Stomach (tissue), 8 donors: ENCODE measurements at regions not wholly inside any gene's neighbourhood (a gene's known extent, or its start where the extent isn't known, plus 50 kb on each side); places are given as distances from the start of the nearest gene placed in this dataset.

ENCODE experiments used
- DNase-seq, 2 donors: peaks; one replicate each; pipeline versions ENCODE4 v3.0.0 to v3.0.0-alpha.2; 2013 to 2019
- H3K27ac ChIP-seq, 5 donors: fragments of 200-600 bp in 4 of 5; sonication (generic) in 4 of 5; one replicate each; pipeline ENCODE4 v1.5.1; 2013 to 2019; ENCODE audit warnings: mild to moderate bottlenecking in 1 of 5, moderate library complexity in 1 of 5
- H3K27me3 ChIP-seq, 3 donors: fragments of 200-600 bp; sonication (generic); one replicate each; pipeline ENCODE4 v1.5.1; 2017 to 2019; ENCODE audit warnings: mixed run types in 1 of 3
- H3K36me3 ChIP-seq, 4 donors: fragments of 200-600 bp; sonication (generic); 1 replicate in 3 of 4; 2 replicates in 1 of 4; pipeline ENCODE4 v1.5.1; 2016 to 2019
- H3K4me1 ChIP-seq, 4 donors: fragments of 200-600 bp; sonication (generic); one replicate each; pipeline ENCODE4 v1.5.1; 2016 to 2019
- H3K4me3 ChIP-seq, 4 donors: fragments of 200-600 bp; sonication (generic) in 3 of 4; one replicate each; pipeline ENCODE4 v1.5.1; 2016 to 2019; ENCODE audit warnings: mild to moderate bottlenecking in 1 of 4
- H3K9me3 ChIP-seq, 4 donors: fragments of 200-600 bp; sonication (generic); one replicate each; pipeline ENCODE4 v1.5.1; 2016 to 2019
- EP300 ChIP-seq: sonication (generic); formaldehyde crosslinking; IDR thresholded peaks from one replicate; pipeline ENCODE4 v1.6.1; 2017; ENCODE audit warnings: antibody characterized with exemption
- POLR2A ChIP-seq, 4 donors: fragments of 450-650 bp; IDR thresholded peaks; one replicate each; pipeline ENCODE4 v1.6.1; 2016; ENCODE audit warnings: antibody characterized with exemption in 4 of 4, control low read depth in 2 of 4, mild to moderate bottlenecking in 1 of 4, moderate library complexity in 1 of 4
- POLR2AphosphoS5 ChIP-seq, 3 donors: sonication (generic); formaldehyde crosslinking; IDR thresholded peaks; one replicate each; pipeline ENCODE4 v1.6.1; 2016; ENCODE audit warnings: antibody characterized with exemption in 3 of 3
- WGBS, 5 donors: extraction: QIAGEN DNeasy Blood & Tissue Kit in 3 of 5; methylation state at CpG; one replicate each; pipeline versions ENCODE4 v1.1.5 to v1.1.7; 2013 to 2018; 5-methylcytosine and 5-hydroxymethylcytosine counted together
- intact Hi-C: fragments of 100-400 bp; cut with DNase I; formaldehyde crosslinking; loops from one replicate; pipeline ENCODE4 v1.15.1; 2023; ENCODE audit warnings: low total_unique reads
- TF ChIP-seq, protein P1 (sequence below), 7 experiments: fragments of 450-650 bp in 4 of 7; fragments of 200-600 bp in 3 of 7; sonication (generic) in 3 of 7; IDR thresholded peaks; one replicate each; pipeline ENCODE4 v1.5.1; 2016 to 2019; ENCODE audit warnings: antibody characterized with exemption in 7 of 7, control low read depth in 2 of 7, mild to moderate bottlenecking in 1 of 7
- donor health status: healthy with polysubstance abuse.
- donor health status: Bipolar disorder and iron deficiency.
- donor health status: healthy.

GRCh38 chr3:36248374-36248773, 131.9 kb upstream of the STAC start:
- Histone ChIP-seq H3K9me3 (peaks cover 0 to 32% (median 19%) of the 10 kb centered on the region in 4 donors), H3K27me3 (no peaks in the 10 kb centered on the region), H3K4me1 (no peaks in the 10 kb centered on the region), H3K4me3 (no peak overlapping the region), H3K27ac (no peak overlapping the region), H3K36me3 (no peaks in the 10 kb centered on the region)
- 74 to 85% (median 78%) methylated on average over 3 of the region's 3 CpGs for WGBS, 5 donors
- intact Hi-C loops: no loop called here
- TF ChIP-seq, protein P1, sequence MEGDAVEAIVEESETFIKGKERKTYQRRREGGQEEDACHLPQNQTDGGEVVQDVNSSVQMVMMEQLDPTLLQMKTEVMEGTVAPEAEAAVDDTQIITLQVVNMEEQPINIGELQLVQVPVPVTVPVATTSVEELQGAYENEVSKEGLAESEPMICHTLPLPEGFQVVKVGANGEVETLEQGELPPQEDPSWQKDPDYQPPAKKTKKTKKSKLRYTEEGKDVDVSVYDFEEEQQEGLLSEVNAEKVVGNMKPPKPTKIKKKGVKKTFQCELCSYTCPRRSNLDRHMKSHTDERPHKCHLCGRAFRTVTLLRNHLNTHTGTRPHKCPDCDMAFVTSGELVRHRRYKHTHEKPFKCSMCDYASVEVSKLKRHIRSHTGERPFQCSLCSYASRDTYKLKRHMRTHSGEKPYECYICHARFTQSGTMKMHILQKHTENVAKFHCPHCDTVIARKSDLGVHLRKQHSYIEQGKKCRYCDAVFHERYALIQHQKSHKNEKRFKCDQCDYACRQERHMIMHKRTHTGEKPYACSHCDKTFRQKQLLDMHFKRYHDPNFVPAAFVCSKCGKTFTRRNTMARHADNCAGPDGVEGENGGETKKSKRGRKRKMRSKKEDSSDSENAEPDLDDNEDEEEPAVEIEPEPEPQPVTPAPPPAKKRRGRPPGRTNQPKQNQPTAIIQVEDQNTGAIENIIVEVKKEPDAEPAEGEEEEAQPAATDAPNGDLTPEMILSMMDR (IDR thresholded peaks at IDR 0.05): no peak
- TF ChIP-seq EP300 (no peak), POLR2A (IDR thresholded peaks at IDR 0.05) (no peak), POLR2AphosphoS5 (IDR thresholded peaks at IDR 0.05) (no peak)
- no peak for DNase-seq

DNA sequence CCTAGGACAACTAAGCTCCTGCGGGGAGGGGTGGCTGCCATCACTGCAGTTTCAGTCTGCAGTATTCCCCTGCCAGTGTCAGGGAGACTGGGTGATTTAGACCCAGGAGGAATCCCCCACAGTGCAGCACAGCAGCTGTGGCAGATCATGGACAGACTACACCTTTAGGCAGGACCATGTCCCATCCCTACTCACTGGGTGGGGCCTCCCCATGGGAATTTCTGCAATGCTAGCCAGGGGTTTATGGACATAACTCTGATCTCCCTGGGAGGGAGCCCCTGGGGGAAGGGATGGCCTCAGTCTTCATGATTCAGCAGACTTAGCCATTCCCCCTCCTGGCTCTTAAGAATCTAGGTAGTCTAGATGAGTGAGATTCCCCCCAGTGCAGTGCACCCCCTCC, 130.1 kb upstream of the STAC start:
- intact Hi-C loops: no loop called here
- DNase-seq: no peak
- WGBS, 5 donors: 69 to 87% (median 71%) methylated on average over 1 of the region's 1 CpG
- Histone ChIP-seq H3K36me3 (no peaks in the 10 kb centered on the region), H3K4me1 (no peaks in the 10 kb centered on the region), H3K27me3 (no peaks in the 10 kb centered on the region), H3K27ac (no peak overlapping the region), H3K9me3 (peaks cover 0 to 34% (median 22%) of the 10 kb centered on the region in 4 donors), H3K4me3 (no peak overlapping the region)
- TF ChIP-seq POLR2A (IDR thresholded peaks at IDR 0.05) (no peak), POLR2AphosphoS5 (IDR thresholded peaks at IDR 0.05) (no peak)

DNA sequence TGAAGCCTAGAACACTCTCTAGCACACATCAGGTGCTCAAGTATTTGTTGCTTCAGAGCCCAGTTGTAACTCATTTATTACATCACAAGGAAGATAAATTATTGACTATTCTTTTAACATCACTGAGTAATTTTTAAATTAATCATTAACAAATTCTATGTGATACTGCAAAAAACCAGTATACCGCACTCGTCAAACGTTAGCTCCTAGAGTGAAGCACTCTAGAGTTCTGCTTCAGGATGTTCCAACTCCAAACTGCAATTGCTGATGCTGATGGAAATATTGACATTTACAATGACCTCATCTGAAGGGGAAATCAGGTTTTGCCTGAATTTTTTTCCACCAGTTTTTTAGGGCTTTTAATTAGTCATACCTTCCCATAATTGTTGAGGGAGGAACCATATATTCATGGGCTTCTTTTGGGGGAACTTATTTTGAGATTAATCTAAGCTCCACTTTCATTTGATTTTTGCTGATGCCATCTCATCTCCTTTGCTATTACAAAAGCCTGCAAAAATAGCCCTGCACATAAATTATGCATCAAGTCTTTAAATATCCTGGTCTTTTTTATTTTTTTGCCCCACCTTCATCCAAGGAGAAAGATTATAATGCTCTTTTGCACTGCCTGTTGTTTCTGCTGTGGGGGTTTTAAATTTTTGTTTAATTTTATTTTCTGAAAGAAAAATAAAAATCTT, 123.0 kb upstream of the STAC start:
- intact Hi-C loops: no loop called here
- DNase-seq: no peak
- Histone ChIP-seq H3K4me3 (no peak overlapping the region), H3K4me1 (no peaks in the 10 kb centered on the region), H3K27ac (no peak overlapping the region), H3K9me3 (peaks cover 0 to 14% (median 12%) of the 10 kb centered on the region in 4 donors), H3K27me3 (no peaks in the 10 kb centered on the region), H3K36me3 (no peaks in the 10 kb centered on the region)
- 74 to 89% (median 88%) methylated on average over 3 of the region's 3 CpGs for WGBS, 5 donors
- no peak for TF ChIP-seq EP300
- TF ChIP-seq, protein P1 (IDR thresholded peaks at IDR 0.05): no peak
- no peak for TF ChIP-seq POLR2AphosphoS5 (IDR thresholded peaks at IDR 0.05)
- no peak for TF ChIP-seq POLR2A (IDR thresholded peaks at IDR 0.05)

DNA sequence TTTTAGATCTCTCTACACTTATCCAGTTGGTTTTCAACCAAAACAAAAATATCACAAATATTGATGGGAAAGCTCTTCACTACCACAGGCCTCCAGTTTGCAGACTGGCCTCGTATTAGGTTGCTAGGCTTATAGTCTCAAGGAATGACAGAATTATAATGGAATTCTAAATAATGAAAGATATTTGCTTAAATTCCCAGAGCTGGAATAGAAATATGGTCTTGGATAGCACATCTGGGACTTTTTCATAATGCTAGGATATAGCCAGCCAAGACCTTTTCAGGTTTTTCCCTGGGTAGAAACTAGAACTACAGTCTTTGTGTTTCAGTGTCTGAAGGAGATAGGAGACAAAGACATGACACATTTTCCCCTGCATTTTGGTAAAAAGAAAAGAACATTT, 121.9 kb upstream of the STAC start:
- peaks cover 0 to 8% (median 1%) of the 10 kb centered on the region in 4 donors for H3K9me3 ChIP-seq
- no peaks in the 10 kb centered on the region for H3K36me3 ChIP-seq
- no peak for TF ChIP-seq POLR2A (IDR thresholded peaks at IDR 0.05)
- TF ChIP-seq, protein P1 (IDR thresholded peaks at IDR 0.05): no peak
- no peak for TF ChIP-seq EP300
- TF ChIP-seq POLR2AphosphoS5 (IDR thresholded peaks at IDR 0.05): no peak
- no peak for DNase-seq
- WGBS, 5 donors: 52 to 82% (median 65%) methylated on average over 1 of the region's 1 CpG
- intact Hi-C loops: no loop called here
- H3K27me3 ChIP-seq: no peaks in the 10 kb centered on the region
- H3K4me1 ChIP-seq: no peaks in the 10 kb centered on the region
- no peak overlapping the region for H3K27ac ChIP-seq
- no peak overlapping the region for H3K4me3 ChIP-seq

- H3K27me3 ChIP-seq: no peaks in the 10 kb centered on the region
- TF ChIP-seq POLR2AphosphoS5 (IDR thresholded peaks at IDR 0.05): no peak
- no peak for TF ChIP-seq EP300
- TF ChIP-seq POLR2A (IDR thresholded peaks at IDR 0.05): no peak
- TF ChIP-seq, protein P1 (IDR thresholded peaks at IDR 0.05): no peak
- H3K27ac ChIP-seq: no peak overlapping the region
- H3K4me1 ChIP-seq: no peaks in the 10 kb centered on the region
- no peak for DNase-seq
- H3K36me3 ChIP-seq: no peaks in the 10 kb centered on the region
- intact Hi-C loops: no loop called here
- peaks cover 0 to 16% (median 4%) of the 10 kb centered on the region in 4 donors for H3K9me3 ChIP-seq
- H3K4me3 ChIP-seq: no peak overlapping the region
- WGBS, 5 donors: 50 to 71% (median 62%) methylated on average over 3 of the region's 3 CpGs
Measured at GRCh38 chr3:36259580-36259979, 120.7 kb upstream of the STAC start.
